Fibroblast of lung (primary cell): ENCODE measurements at regions not wholly inside any gene's neighbourhood (a gene's known extent, or its start where the extent isn't known, plus 50 kb on each side); places are given as distances from the start of the nearest gene placed in this dataset.

Experiments
- CTCF ChIP-seq, 2 donors: IDR thresholded peaks in 1 of 2; conservative IDR thresholded peaks in 1 of 2; 1 replicate in 1 of 2; 2 replicates in 1 of 2; pipeline ENCODE4 v1.5.1; 2011 to 2012; ENCODE audit warnings: low read length in 2 of 2, control low read depth in 1 of 2, inconsistent platforms in 1 of 2, low read depth in 1 of 2, mild to moderate bottlenecking in 1 of 2
- EZH2 ChIP-seq: IDR thresholded peaks from 2 replicates; pipeline ENCODE4 v1.5.1; 2012; ENCODE audit warnings: low read length, control low read depth, mild to moderate bottlenecking; ENCODE audit errors: missing control alignments

- TF ChIP-seq CTCF (conservative IDR thresholded peaks at IDR 0.05 in 1 of 2, IDR thresholded peaks at IDR 0.05 in 1 of 2; ENCODE audit: low read depth in 1 of 2, low read length in 2 of 2) = no peak
- no peak for TF ChIP-seq EZH2
These were observed 154.9 kb upstream of the DAPK1 start for GRCh38 chr9:87342743-87343142.
